Activated CD4-positive, alpha-beta T cell treated with anti-CD3 and anti-CD28 coated beads for 4 hours (primary cell): ENCODE measurements at regions not wholly inside any gene's neighbourhood (a gene's known extent, or its start where the extent isn't known, plus 50 kb on each side); places are given as distances from the start of the nearest gene placed in this dataset.
"Not testable (repeated sequence)": the region's sequence is repeated elsewhere in the genome, so short reads cannot be mapped to it uniquely, and the experiment has no call there.

Experiments
- DNase-seq, 2 donors: peaks; one replicate each; pipeline ENCODE4 v3.0.0-alpha.2; 2020

GRCh38 chr5:103901885-103902284 is 339.3 kb upstream of the NUDT12 start:
- DNase-seq, result no peak

GRCh38 chr5:103896593-103896992 is 334.0 kb upstream of the NUDT12 start:
- no peak for DNase-seq

- no peak for DNase-seq
Measured at GRCh38 chr5:103895738-103896137, 333.1 kb upstream of the NUDT12 start.

GRCh38 chr5:103894882-103895281 is 332.3 kb upstream of the NUDT12 start:
- DNase-seq, result no peak

- DNase-seq, result no peak
Measured at GRCh38 chr5:103891151-103891550, 328.6 kb upstream of the NUDT12 start.

GRCh38 chr5:103890313-103890712 is 327.7 kb upstream of the NUDT12 start:
- no peak for DNase-seq

GRCh38 chr5:103889500-103890209 is 327.1 kb upstream of the NUDT12 start:
- DNase-seq, result no peak

GRCh38 chr5:103886826-103887225 is 324.2 kb upstream of the NUDT12 start:
- DNase-seq, result no peak

GRCh38 chr5:103883143-103883542 is 320.6 kb upstream of the NUDT12 start:
- no peak for DNase-seq

GRCh38 chr5:103881560-103881959 is 319.0 kb upstream of the NUDT12 start:
- no peak for DNase-seq

GRCh38 chr5:103867857-103868598 is 305.4 kb upstream of the NUDT12 start:
- no peak for DNase-seq

GRCh38 chr5:103866169-103866568 is 303.6 kb upstream of the NUDT12 start:
- no peak for DNase-seq

GRCh38 chr5:103862398-103862797 is 299.8 kb upstream of the NUDT12 start:
- no peak for DNase-seq

GRCh38 chr5:103860327-103860726 is 297.7 kb upstream of the NUDT12 start:
- DNase-seq, result no peak

- DNase-seq, result not testable (repeated sequence)
Measured at GRCh38 chr5:103858367-103858766, 295.8 kb upstream of the NUDT12 start.

- DNase-seq, result no peak
Measured at GRCh38 chr5:103851091-103851490, 288.5 kb upstream of the NUDT12 start.

- no peak for DNase-seq
Measured at GRCh38 chr5:103849934-103850333, 287.3 kb upstream of the NUDT12 start.

- no peak for DNase-seq
Measured at GRCh38 chr5:103847060-103847459, 284.5 kb upstream of the NUDT12 start.

- no peak for DNase-seq
Measured at GRCh38 chr5:103842936-103843335, 280.3 kb upstream of the NUDT12 start.

GRCh38 chr5:103840600-103840999 is 278.0 kb upstream of the NUDT12 start:
- DNase-seq, result no peak

- DNase-seq, result no peak
Measured at GRCh38 chr5:103834216-103834615, 271.6 kb upstream of the NUDT12 start.

GRCh38 chr5:103829585-103829984 is 267.0 kb upstream of the NUDT12 start:
- no peak for DNase-seq

- no peak for DNase-seq
Measured at GRCh38 chr5:103827976-103828375, 265.4 kb upstream of the NUDT12 start.

- DNase-seq, result no peak
Measured at GRCh38 chr5:103821361-103821760, 258.8 kb upstream of the NUDT12 start.
